NCI-H1436 (cell line): ENCODE measurements at regions not wholly inside any gene's neighbourhood (a gene's known extent, or its start where the extent isn't known, plus 50 kb on each side); places are given as distances from the start of the nearest gene placed in this dataset.

Experiments
- DNase-seq: peaks from one replicate; lab custom pipeline; 2025; lab: John Stamatoyannopoulos, UW

DNA sequence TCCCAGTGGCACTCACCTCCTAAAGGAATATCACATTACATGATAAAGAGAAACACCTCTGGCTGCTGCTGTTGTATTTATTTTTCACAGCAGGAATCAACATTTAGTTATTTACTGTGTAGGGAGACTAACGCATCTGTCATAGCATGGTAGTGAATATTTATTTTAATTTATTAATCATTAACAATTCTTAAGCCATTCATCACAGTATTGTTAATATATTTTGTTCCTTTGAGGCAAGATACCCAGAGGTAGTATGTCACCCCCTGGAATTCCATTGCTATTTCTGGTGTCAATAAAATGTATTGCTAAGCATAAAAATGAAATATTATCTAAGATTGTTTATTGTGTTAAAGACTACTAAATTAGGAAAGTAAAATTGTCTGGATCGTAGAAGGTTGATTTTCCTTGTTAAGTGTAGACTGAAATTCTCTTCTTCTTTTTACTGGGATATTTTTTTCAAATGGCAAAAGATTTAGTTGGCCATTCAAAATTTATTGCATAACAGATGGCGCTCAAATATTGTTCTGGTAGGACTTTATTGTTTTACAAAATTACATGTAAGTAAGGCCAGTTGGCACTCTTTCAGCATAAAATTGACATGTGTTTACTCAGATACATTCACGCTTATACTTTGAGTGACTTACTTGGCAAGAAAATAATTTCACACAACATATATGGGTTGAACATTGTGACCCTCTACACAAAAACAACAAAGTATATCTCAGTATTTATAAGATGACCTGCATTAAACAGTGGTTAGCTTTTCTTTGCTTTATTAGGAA, 1358.7 kb upstream of the SORCS1 start:
- DNase-seq: no peak

DNA sequence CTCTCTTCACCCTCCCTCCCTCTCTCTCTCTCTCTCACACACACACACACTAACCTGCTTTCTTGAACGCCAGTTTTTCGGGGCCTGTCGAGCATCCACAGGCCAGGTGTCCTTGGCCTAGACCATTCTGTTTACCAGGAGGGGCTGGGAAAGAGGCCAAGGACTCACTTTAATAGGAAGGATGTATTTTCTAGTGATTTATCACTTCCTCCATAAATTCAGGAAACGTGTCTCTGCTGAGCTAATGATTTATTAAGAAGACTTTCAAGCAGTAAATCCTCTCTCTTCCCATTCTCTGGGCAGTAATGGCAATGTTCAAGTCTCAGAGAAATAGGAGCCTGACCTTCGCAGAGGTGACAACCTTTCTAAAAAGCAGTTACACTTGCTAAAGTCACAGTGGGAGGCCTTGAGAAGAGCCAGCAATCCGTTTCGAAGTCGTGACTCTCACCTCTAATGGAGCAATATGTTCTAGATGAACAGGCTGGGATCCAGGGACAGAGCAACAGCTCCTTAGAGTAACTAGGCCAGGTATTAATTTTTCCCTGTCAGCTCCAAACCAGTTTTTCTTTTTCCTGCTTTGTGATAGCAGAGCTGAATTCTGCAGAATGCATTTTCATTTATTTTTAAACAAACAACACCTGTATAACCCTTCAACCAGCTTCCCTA, 1357.5 kb upstream of the SORCS1 start:
- DNase-seq: no peak

DNA sequence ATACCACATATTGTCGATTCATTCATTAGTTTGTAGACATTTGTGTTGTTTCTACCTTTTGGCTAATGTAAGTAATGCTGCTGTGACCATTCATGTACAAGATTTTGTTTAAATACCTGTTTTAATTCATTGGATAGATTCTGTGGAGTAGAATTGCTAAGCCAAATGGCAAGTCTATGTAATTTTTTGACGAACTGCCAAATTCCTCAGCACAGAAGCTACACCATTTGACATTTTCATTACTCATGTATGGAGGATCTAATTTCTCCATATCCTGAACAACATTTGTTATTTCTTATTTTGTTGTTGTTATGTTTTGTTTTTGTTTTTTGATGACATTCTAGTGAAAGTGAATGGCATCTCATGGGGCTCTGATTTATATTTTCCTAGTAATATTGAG, 1351.3 kb upstream of the SORCS1 start:
- DNase-seq: no peak

GRCh38 chr10:108500396-108500795, 1335.9 kb upstream of the SORCS1 start:
- no peak for DNase-seq

- no peak for DNase-seq
Observed at GRCh38 chr10:108496106-108496505, 1331.6 kb upstream of the SORCS1 start.

- no peak for DNase-seq
Observed at GRCh38 chr10:108490944-108491343, 1326.4 kb upstream of the SORCS1 start.

GRCh38 chr10:108471420-108471819, 1306.9 kb upstream of the SORCS1 start:
- no peak for DNase-seq

DNA sequence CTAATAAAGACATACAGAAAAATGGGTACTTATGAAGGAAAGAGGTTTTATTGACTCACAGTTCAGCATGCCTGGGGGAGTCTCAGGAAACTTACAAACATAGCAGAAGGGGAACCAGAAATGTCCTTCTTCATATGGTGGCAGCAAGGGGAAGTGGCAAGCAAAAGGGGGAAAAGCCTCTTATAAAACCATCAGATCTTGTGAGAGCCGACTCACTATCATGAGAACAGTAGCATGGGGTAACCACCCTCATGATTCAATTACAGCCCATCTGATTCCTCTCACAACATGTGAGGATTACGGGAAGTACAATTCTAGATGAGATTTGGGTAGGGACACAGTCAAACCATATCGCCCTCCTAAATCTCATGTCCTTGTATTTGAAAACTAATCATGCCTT, 1305.4 kb upstream of the SORCS1 start:
- DNase-seq: no peak

- no peak for DNase-seq
Observed at GRCh38 chr10:108465871-108466641, 1301.5 kb upstream of the SORCS1 start.

GRCh38 chr10:108462005-108462404, 1297.5 kb upstream of the SORCS1 start:
- no peak for DNase-seq

DNA sequence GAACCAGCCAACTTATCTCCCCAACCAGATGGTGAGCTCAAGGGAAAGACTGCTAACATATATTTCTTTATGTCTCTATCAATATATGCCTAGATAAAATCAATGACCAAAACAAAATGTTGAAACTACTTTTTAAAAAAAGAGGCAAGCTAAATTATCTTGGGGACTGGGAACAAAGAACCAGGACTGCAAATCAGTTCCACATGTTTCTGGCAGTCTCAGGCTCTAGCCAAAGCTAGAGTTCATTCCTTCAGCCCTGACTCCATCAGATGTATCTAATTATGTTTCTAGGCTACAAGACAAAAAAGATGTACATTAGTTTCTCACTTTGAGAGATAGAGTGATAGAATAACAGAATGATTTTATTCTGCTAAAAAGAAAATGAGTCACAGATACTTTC, 1290.3 kb upstream of the SORCS1 start:
- DNase-seq: no peak

DNA sequence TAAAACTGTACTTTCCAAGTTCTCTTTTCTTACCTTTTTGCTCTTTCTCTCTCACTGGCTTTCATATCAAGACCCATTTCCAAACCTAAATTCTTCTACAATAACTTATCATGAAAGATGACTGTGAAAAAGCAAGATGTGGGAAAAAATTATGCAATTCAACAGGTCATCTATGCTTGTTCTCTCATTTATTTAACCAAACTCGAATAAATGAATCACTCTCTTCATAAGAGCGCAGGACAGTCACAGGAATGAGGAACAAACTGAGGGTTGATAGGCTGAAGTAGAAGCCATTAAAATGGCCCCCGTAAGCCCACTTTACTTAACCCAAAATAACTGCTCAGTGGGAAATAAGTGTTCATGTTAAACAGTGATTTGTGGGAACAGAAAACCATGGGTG, 1289.7 kb upstream of the SORCS1 start:
- DNase-seq: no peak

DNA sequence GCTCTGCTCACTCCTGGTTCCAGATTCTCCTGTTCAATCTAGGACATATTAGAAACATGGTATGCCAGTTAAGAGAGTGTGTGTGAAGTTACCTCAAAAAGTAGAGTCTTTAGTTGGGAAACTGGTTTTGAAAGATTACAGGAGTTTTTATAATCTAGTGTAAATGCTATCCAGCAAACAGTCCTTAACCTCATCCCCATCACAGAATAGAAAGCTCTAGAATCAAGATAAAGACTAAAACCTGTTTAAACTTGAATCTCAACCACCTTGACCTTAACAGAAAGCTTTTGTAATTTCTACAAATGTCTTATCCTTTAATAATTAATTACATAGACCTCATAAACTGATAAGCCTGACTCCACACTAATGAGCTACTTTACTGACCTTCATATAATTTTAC, 1288.7 kb upstream of the SORCS1 start:
- no peak for DNase-seq

DNA sequence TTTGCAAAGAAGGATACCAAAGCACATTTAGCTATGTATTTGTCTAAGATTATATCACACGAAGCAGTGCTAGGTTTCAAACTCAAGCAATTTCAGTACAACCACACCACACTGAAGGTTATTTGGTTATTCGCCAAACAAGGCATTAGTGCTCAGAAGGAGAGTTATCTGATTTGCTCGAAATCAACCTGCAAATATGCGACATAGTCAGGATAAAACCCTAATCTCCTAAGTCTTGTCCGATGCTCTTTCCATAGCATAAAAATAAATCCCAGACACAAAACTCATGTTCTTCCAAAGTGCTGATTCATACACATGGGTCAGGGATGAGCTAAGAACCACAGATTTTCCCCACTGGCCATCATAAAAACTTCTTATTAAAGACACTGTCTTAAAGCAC, 1288.0 kb upstream of the SORCS1 start:
- no peak for DNase-seq

GRCh38 chr10:108450280-108450679, 1285.8 kb upstream of the SORCS1 start:
- no peak for DNase-seq

GRCh38 chr10:108445746-108446145, 1281.2 kb upstream of the SORCS1 start:
- DNase-seq: no peak

DNA sequence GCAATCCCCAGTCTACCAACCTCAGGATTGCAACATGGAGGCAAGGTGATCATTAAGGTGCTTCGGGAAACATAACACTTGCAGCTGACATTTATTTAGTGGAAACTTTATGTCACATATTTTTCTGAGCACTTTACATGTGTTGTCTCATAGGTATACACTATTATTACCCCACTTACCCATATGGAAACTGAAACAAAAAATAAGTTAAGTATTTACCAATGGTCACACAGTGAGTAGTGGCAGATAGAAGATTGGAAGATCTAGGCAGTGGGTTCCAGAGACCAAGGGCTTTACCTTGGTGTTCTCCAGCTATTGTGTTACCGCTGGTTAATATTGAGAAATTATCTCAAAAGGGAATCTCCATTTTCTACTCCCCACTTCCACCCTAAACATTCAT, 1279.1 kb upstream of the SORCS1 start:
- no peak for DNase-seq

- no peak for DNase-seq
Observed at GRCh38 chr10:108439397-108439796, 1274.9 kb upstream of the SORCS1 start.

- no peak for DNase-seq
Observed at GRCh38 chr10:108436096-108436495, 1271.6 kb upstream of the SORCS1 start.

DNA sequence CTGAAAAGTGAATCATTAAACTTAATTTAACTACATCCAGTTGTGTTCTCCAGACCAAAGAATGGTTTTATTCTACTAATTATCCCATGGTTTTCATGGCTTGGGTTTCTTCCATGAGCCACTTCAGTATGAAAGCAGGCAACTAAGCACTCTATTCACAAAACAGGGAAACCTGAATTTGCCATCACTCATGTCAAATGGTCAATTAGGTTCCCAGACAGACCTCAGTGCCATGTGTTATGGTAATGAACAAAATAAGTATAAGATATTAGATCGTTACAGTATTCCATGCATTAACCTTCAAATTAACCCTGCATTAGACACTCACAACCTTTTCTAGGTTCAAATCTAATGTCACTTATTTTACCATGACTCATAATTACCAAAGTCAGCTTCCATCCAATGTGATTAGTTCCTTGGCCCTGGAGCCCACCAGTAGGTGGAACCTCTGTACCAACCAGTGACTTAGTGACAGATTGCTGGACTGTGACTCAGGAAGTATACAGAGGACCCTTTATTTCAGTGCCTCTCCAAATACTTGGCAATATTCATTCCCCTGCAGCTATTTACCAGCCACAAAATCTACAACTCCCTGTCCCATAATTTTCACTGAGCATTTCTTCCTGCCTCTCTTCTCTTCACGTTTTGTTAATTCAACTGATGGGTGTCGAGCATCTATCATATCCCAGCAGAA, 1270.2 kb upstream of the SORCS1 start:
- no peak for DNase-seq

DNA sequence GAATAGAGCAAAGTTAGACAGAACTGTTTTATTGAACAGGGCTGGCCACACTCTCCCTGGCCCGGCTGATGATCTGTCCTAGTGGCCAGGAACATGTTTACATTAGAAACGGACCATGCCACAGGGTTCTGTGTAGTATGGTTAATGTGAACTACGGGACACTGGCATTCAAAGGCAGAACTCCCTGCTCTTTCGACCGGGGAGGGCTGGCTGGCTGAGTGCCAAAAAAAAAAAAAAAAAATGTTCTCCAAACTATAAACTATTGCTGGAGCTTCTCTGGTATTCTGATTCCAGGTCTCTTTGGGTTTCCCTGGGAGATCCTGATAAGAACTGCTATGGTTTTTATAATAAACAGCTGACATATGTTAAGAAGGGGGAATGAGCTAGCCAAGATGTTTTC, 1262.6 kb upstream of the SORCS1 start:
- no peak for DNase-seq

GRCh38 chr10:108425283-108425964, 1260.9 kb upstream of the SORCS1 start:
- no peak for DNase-seq
